HCT116 (cell line): ENCODE measurements at regions not wholly inside any gene's neighbourhood (a gene's known extent, or its start where the extent isn't known, plus 50 kb on each side); places are given as distances from the start of the nearest gene placed in this dataset.

ENCODE experiments used
- CEBPB ChIP-seq: IDR thresholded peaks from 2 replicates; pipeline ENCODE4 v1.6.1; 2012; ENCODE audit warnings: low read depth
- CTCF ChIP-seq, 3 experiments: fragments of 200-600 bp in 1 of 3; sonication (generic) in 1 of 3; IDR thresholded peaks in 2 of 3; conservative IDR thresholded peaks in 1 of 3; 2 replicates each; pipeline ENCODE4 v1.5.1; 2012 to 2017; ENCODE audit warnings: low read depth in 2 of 3, low read length in 2 of 3, antibody characterized with exemption in 1 of 3, borderline replicate concordance in 1 of 3, control low read depth in 1 of 3, mild to moderate bottlenecking in 1 of 3, mixed read lengths in 1 of 3, mixed run types in 1 of 3, moderate library complexity in 1 of 3; ENCODE audit not compliant: insufficient read depth in 1 of 3
- EZH2 ChIP-seq: fragments of 200-600 bp; sonication (generic); IDR thresholded peaks from 2 replicates; pipeline ENCODE4 v1.6.1; 2017; ENCODE audit warnings: antibody characterized with exemption, mixed run types
- EZH2phosphoT487 ChIP-seq: fragments of 200-600 bp; IDR thresholded peaks from 2 replicates; pipeline ENCODE4 v1.6.1; 2018; ENCODE audit warnings: antibody characterized with exemption, borderline replicate concordance
- FOSL1 ChIP-seq: IDR thresholded peaks from 2 replicates; pipeline ENCODE4 v1.6.1; 2012; ENCODE audit warnings: low read depth
- POLR2A ChIP-seq: IDR thresholded peaks from 2 replicates; pipeline ENCODE4 v1.7.0; 2011; ENCODE audit warnings: borderline replicate concordance; ENCODE audit not compliant: insufficient read depth, insufficient read length; ENCODE audit errors: extremely low read depth
- POLR2AphosphoS5 ChIP-seq: IDR thresholded peaks from 2 replicates; pipeline ENCODE4 v1.6.1; 2011; ENCODE audit warnings: mild to moderate bottlenecking, low read depth, low read length, moderate library complexity
- REST ChIP-seq: IDR thresholded peaks from 2 replicates; pipeline ENCODE4 v1.6.1; 2012; ENCODE audit warnings: low read depth
- SP1 ChIP-seq: IDR thresholded peaks from 2 replicates; pipeline ENCODE4 v1.6.1; 2012; ENCODE audit warnings: low read depth
- YY1 ChIP-seq: IDR thresholded peaks from 2 replicates; pipeline ENCODE4 v1.6.1; 2011; ENCODE audit warnings: low read length, low read depth, moderate library complexity, mild to moderate bottlenecking; ENCODE audit not compliant: insufficient replicate concordance; ENCODE audit errors: extremely low read depth
- ZFX ChIP-seq: fragments of 450-650 bp; IDR thresholded peaks from 2 replicates; pipeline ENCODE4 v1.6.1; 2017
- ZNF274 ChIP-seq: fragments of 200-500 bp; sonication (Bioruptor generic); IDR thresholded peaks from 2 replicates; pipeline ENCODE4 v1.6.1; 2014; ENCODE audit warnings: mild to moderate bottlenecking, low read depth, low read length, inconsistent platforms
- TF ChIP-seq, protein P1 (sequence below): IDR thresholded peaks from 2 replicates; pipeline ENCODE4 v1.6.1; 2012
- TF ChIP-seq, protein P2 (sequence below): IDR thresholded peaks from 2 replicates; pipeline ENCODE4 v1.6.1; 2012

GRCh38 chr5:85030316-85031084, 645.8 kb upstream of the EDIL3 start:
- TF ChIP-seq, protein P1, sequence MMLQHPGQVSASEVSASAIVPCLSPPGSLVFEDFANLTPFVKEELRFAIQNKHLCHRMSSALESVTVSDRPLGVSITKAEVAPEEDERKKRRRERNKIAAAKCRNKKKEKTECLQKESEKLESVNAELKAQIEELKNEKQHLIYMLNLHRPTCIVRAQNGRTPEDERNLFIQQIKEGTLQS = no peak
- no peak for TF ChIP-seq CTCF (IDR thresholded peaks at IDR 0.05 in 2 of 3, conservative IDR thresholded peaks at IDR 0.05 in 1 of 3; ENCODE audit: borderline replicate concordance in 1 of 3, insufficient read depth in 1 of 3, low read depth in 2 of 3, low read length in 2 of 3)
- TF ChIP-seq SP1 = no peak
- no peak for TF ChIP-seq POLR2AphosphoS5
- no peak for TF ChIP-seq ZFX
- no peak for TF ChIP-seq CEBPB
- no peak for TF ChIP-seq POLR2A
- no peak for TF ChIP-seq REST
- no peak for TF ChIP-seq ZNF274
- TF ChIP-seq EZH2phosphoT487 = no peak
- TF ChIP-seq EZH2 = no peak
- TF ChIP-seq FOSL1 = no peak
- TF ChIP-seq, protein P2, sequence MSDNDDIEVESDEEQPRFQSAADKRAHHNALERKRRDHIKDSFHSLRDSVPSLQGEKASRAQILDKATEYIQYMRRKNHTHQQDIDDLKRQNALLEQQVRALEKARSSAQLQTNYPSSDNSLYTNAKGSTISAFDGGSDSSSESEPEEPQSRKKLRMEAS = no peak
- no peak for TF ChIP-seq YY1
